ENCODE measurements at regions not wholly inside any gene's neighbourhood (a gene's known extent, or its start where the extent isn't known, plus 50 kb on each side); places are given as distances from the start of the nearest gene placed in this dataset.

GRCh38 chr22:47957649-47958048, 1195.2 kb downstream of the TBC1D22A start:
- H3K27ac ChIP-seq (ENCODE audit: poor library complexity, severe bottlenecking): no peak overlapping the region
- no peaks in the 10 kb centered on the region for H3K9me3 ChIP-seq (ENCODE audit: severe bottlenecking)
- H3K4me3 ChIP-seq (ENCODE audit: severe bottlenecking): no peak overlapping the region
- no peaks in the 10 kb centered on the region for H3K4me1 ChIP-seq (ENCODE audit: insufficient read depth, poor library complexity, severe bottlenecking)
- H3K27me3 ChIP-seq (ENCODE audit: insufficient read depth, poor library complexity, severe bottlenecking): no peaks in the 10 kb centered on the region
- DNase-seq (ENCODE audit: low spot score): no peak
- no peak for TF ChIP-seq CTCF (IDR thresholded peaks at IDR 0.05; ENCODE audit: poor library complexity, severe bottlenecking)
- no peak for ATAC-seq (ENCODE audit: low read depth)
- no peaks in the 10 kb centered on the region for H3K36me3 ChIP-seq (ENCODE audit: low read depth)

- no peaks in the 10 kb centered on the region for H3K36me3 ChIP-seq (ENCODE audit: low read depth)
- H3K4me1 ChIP-seq (ENCODE audit: insufficient read depth, poor library complexity, severe bottlenecking): no peaks in the 10 kb centered on the region
- H3K27ac ChIP-seq (ENCODE audit: poor library complexity, severe bottlenecking): no peak overlapping the region
- TF ChIP-seq CTCF (IDR thresholded peaks at IDR 0.05; ENCODE audit: poor library complexity, severe bottlenecking): no peak
- ATAC-seq (ENCODE audit: low read depth): no peak
- no peak for DNase-seq (ENCODE audit: low spot score)
- no peaks in the 10 kb centered on the region for H3K27me3 ChIP-seq (ENCODE audit: insufficient read depth, poor library complexity, severe bottlenecking)
- H3K9me3 ChIP-seq (ENCODE audit: severe bottlenecking): no peaks in the 10 kb centered on the region
- no peak overlapping the region for H3K4me3 ChIP-seq (ENCODE audit: severe bottlenecking)
These were observed 1191.7 kb downstream of the TBC1D22A start for GRCh38 chr22:47954107-47954506.

- no peak overlapping the region for H3K27ac ChIP-seq (ENCODE audit: poor library complexity, severe bottlenecking)
These were observed 1182.5 kb downstream of the TBC1D22A start for GRCh38 chr22:47944941-47945340.

GRCh38 chr22:47943729-47944700, 1181.6 kb downstream of the TBC1D22A start:
- H3K9me3 ChIP-seq (ENCODE audit: severe bottlenecking): peaks cover 2% of the 10 kb centered on the region
- no peaks in the 10 kb centered on the region for H3K4me1 ChIP-seq (ENCODE audit: insufficient read depth, poor library complexity, severe bottlenecking)
- H3K27me3 ChIP-seq (ENCODE audit: insufficient read depth, poor library complexity, severe bottlenecking): no peaks in the 10 kb centered on the region
- DNase-seq (ENCODE audit: low spot score): no peak
- no peaks in the 10 kb centered on the region for H3K36me3 ChIP-seq (ENCODE audit: low read depth)
- no peak for TF ChIP-seq CTCF (IDR thresholded peaks at IDR 0.05; ENCODE audit: poor library complexity, severe bottlenecking)
- H3K27ac ChIP-seq (ENCODE audit: poor library complexity, severe bottlenecking): no peak overlapping the region
- H3K4me3 ChIP-seq (ENCODE audit: severe bottlenecking): no peak overlapping the region
- no peak for ATAC-seq (ENCODE audit: low read depth)

More at GRCh38 chr22:47944941-47945340, 1182.5 kb downstream of the TBC1D22A start:
- DNase-seq (ENCODE audit: low spot score) (no peak), ATAC-seq (ENCODE audit: low read depth) (no peak)
- Histone ChIP-seq H3K36me3 (ENCODE audit: low read depth) (no peaks in the 10 kb centered on the region), H3K4me1 (ENCODE audit: insufficient read depth, poor library complexity, severe bottlenecking) (no peaks in the 10 kb centered on the region), H3K9me3 (ENCODE audit: severe bottlenecking) (peaks cover 2% of the 10 kb centered on the region), H3K27me3 (ENCODE audit: insufficient read depth, poor library complexity, severe bottlenecking) (no peaks in the 10 kb centered on the region), H3K4me3 (ENCODE audit: severe bottlenecking) (no peak overlapping the region)
- TF ChIP-seq CTCF (IDR thresholded peaks at IDR 0.05; ENCODE audit: poor library complexity, severe bottlenecking): no peak

- no peaks in the 10 kb centered on the region for H3K36me3 ChIP-seq (ENCODE audit: low read depth)
- TF ChIP-seq CTCF (IDR thresholded peaks at IDR 0.05; ENCODE audit: poor library complexity, severe bottlenecking): no peak
- no peak overlapping the region for H3K27ac ChIP-seq (ENCODE audit: poor library complexity, severe bottlenecking)
- H3K4me1 ChIP-seq (ENCODE audit: insufficient read depth, poor library complexity, severe bottlenecking): no peaks in the 10 kb centered on the region
- no peak overlapping the region for H3K4me3 ChIP-seq (ENCODE audit: severe bottlenecking)
- DNase-seq (ENCODE audit: low spot score) (no peak), ATAC-seq (ENCODE audit: low read depth) (no peak)
- H3K9me3 ChIP-seq (ENCODE audit: severe bottlenecking): no peaks in the 10 kb centered on the region
- no peaks in the 10 kb centered on the region for H3K27me3 ChIP-seq (ENCODE audit: insufficient read depth, poor library complexity, severe bottlenecking)
These were observed 1177.8 kb downstream of the TBC1D22A start for GRCh38 chr22:47940211-47940610.
